ENCODE measurements at regions not wholly inside any gene's neighbourhood (a gene's known extent, or its start where the extent isn't known, plus 50 kb on each side); places are given as distances from the start of the nearest gene placed in this dataset.

- Histone ChIP-seq H3K4me3 (ENCODE audit: low read depth in 2 of 2, low read length in 2 of 2) (no peak overlapping the region), H3K4me1 (ENCODE audit: control insufficient read depth, insufficient read depth, low read length) (no peaks in the 10 kb centered on the region), H3K9me3 (ENCODE audit: control insufficient read depth, insufficient read depth, low read depth, low read length) (no peaks in the 10 kb centered on the region), H3K36me3 (ENCODE audit: control insufficient read depth, insufficient read depth, low read length) (no peaks in the 10 kb centered on the region), H3K27ac (ENCODE audit: low read length) (no peak overlapping the region), H3K27me3 (ENCODE audit: control insufficient read depth, insufficient read depth, low read length) (no peaks in the 10 kb centered on the region)
- DNase-seq (ENCODE audit: low read depth, low spot score) (no peak), ATAC-seq (no peak)
- CTCF ChIA-PET, result no interaction called here
- BruUV-seq (replicated peaks), result no TSS peak
- in situ Hi-C loops (cut with HindIII; ENCODE audit: low pct_unique_long_range_greater_than_20kb, low sequenced_read_pairs) (no loop called here), intact Hi-C loops (cut with micrococcal nuclease; ENCODE audit: unreplicated experiment) (no loop called here)
- POLR2A ChIA-PET, result no interaction called here
- TF ChIP-seq POLR2AphosphoS5 (IDR thresholded peaks at IDR 0.05; ENCODE audit: low read depth, low read length), result no peak
- no peak for TF ChIP-seq REST (IDR thresholded peaks at IDR 0.05; ENCODE audit: insufficient read depth in 1 of 2, low read depth in 2 of 2, low read length in 1 of 2)
- no peak for TF ChIP-seq TCF7L2 (IDR thresholded peaks at IDR 0.05; ENCODE audit: low read depth, low read length)
- no peak for TF ChIP-seq SIN3A (IDR thresholded peaks at IDR 0.05; ENCODE audit: borderline replicate concordance, insufficient read depth, low read depth, low read length)
- no peak for TF ChIP-seq CTCF (IDR thresholded peaks at IDR 0.05)
Observed at GRCh38 chr2:215712871-215713790, 277.3 kb upstream of the FN1 start.

GRCh38 chr2:215712219-215712868 is 276.5 kb upstream of the FN1 start:
- H3K9me3 ChIP-seq (ENCODE audit: control insufficient read depth, insufficient read depth, low read depth, low read length), result no peaks in the 10 kb centered on the region
- no TSS peak for BruUV-seq (replicated peaks)
- no peak overlapping the region for H3K4me3 ChIP-seq (ENCODE audit: low read depth in 2 of 2, low read length in 2 of 2)
- in situ Hi-C loops (cut with HindIII; ENCODE audit: low pct_unique_long_range_greater_than_20kb, low sequenced_read_pairs) (no loop called here), intact Hi-C loops (cut with micrococcal nuclease; ENCODE audit: unreplicated experiment) (no loop called here)
- ChIA-PET CTCF (no interaction called here), POLR2A (no interaction called here)
- no peaks in the 10 kb centered on the region for H3K4me1 ChIP-seq (ENCODE audit: control insufficient read depth, insufficient read depth, low read length)
- no peaks in the 10 kb centered on the region for H3K27me3 ChIP-seq (ENCODE audit: control insufficient read depth, insufficient read depth, low read length)
- DNase-seq (ENCODE audit: low read depth, low spot score) (no peak), ATAC-seq (no peak)
- TF ChIP-seq CTCF (IDR thresholded peaks at IDR 0.05), result no peak
- no peak for TF ChIP-seq SIN3A (IDR thresholded peaks at IDR 0.05; ENCODE audit: borderline replicate concordance, insufficient read depth, low read depth, low read length)
- TF ChIP-seq TCF7L2 (IDR thresholded peaks at IDR 0.05; ENCODE audit: low read depth, low read length), result no peak
- no peak for TF ChIP-seq POLR2AphosphoS5 (IDR thresholded peaks at IDR 0.05; ENCODE audit: low read depth, low read length)
- TF ChIP-seq REST (IDR thresholded peaks at IDR 0.05; ENCODE audit: insufficient read depth in 1 of 2, low read depth in 2 of 2, low read length in 1 of 2), result no peak
- no peak overlapping the region for H3K27ac ChIP-seq (ENCODE audit: low read length)
- no peaks in the 10 kb centered on the region for H3K36me3 ChIP-seq (ENCODE audit: control insufficient read depth, insufficient read depth, low read length)
